GM21390 (cell line): ENCODE measurements at regions not wholly inside any gene's neighbourhood (a gene's known extent, or its start where the extent isn't known, plus 50 kb on each side); places are given as distances from the start of the nearest gene placed in this dataset.

Experiments used
- ATAC-seq: cut with Tn5 transposase; IDR thresholded peaks from one replicate; pipeline ENCODE4 v1.9.1; 2021; ENCODE audit not compliant: unreplicated experiment

GRCh38 chr3:110576960-110577359 lies 494.7 kb upstream of the NECTIN3 start:
- ATAC-seq: no peak

GRCh38 chr3:110577854-110578253 lies 493.8 kb upstream of the NECTIN3 start:
- ATAC-seq: no peak

GRCh38 chr3:110579840-110580550 lies 491.6 kb upstream of the NECTIN3 start:
- ATAC-seq: no peak

GRCh38 chr3:110583373-110583935 lies 488.2 kb upstream of the NECTIN3 start:
- no peak for ATAC-seq

GRCh38 chr3:110588906-110589305 lies 482.7 kb upstream of the NECTIN3 start:
- no peak for ATAC-seq

GRCh38 chr3:110589341-110589740 lies 482.3 kb upstream of the NECTIN3 start:
- no peak for ATAC-seq

- no peak for ATAC-seq
Observed at GRCh38 chr3:110593749-110594148, 477.9 kb upstream of the NECTIN3 start.

- no peak for ATAC-seq
Observed at GRCh38 chr3:110598847-110599490, 472.6 kb upstream of the NECTIN3 start.

- no peak for ATAC-seq
Observed at GRCh38 chr3:110608566-110608965, 463.1 kb upstream of the NECTIN3 start.

- ATAC-seq: no peak
Observed at GRCh38 chr3:110612045-110612444, 459.6 kb upstream of the NECTIN3 start.

- ATAC-seq: no peak
Observed at GRCh38 chr3:110614186-110614585, 457.4 kb upstream of the NECTIN3 start.

GRCh38 chr3:110615454-110615853 lies 456.2 kb upstream of the NECTIN3 start:
- no peak for ATAC-seq

GRCh38 chr3:110618512-110619226 lies 452.9 kb upstream of the NECTIN3 start:
- no peak for ATAC-seq

- ATAC-seq: no peak
Observed at GRCh38 chr3:110620118-110620517, 451.5 kb upstream of the NECTIN3 start.

- ATAC-seq: no peak
Observed at GRCh38 chr3:110623571-110623970, 448.0 kb upstream of the NECTIN3 start.

GRCh38 chr3:110624576-110624975 lies 447.0 kb upstream of the NECTIN3 start:
- ATAC-seq: no peak

GRCh38 chr3:110625201-110625747 lies 446.3 kb upstream of the NECTIN3 start:
- no peak for ATAC-seq

GRCh38 chr3:110626652-110627111 lies 444.9 kb upstream of the NECTIN3 start:
- peak; percentile 59 for ATAC-seq

GRCh38 chr3:110628650-110629301 lies 442.8 kb upstream of the NECTIN3 start:
- no peak for ATAC-seq

- ATAC-seq: no peak
Observed at GRCh38 chr3:110629917-110630316, 441.7 kb upstream of the NECTIN3 start.

GRCh38 chr3:110644203-110644602 lies 427.4 kb upstream of the NECTIN3 start:
- no peak for ATAC-seq
